ENCODE measurements at regions not wholly inside any gene's neighbourhood (a gene's known extent, or its start where the extent isn't known, plus 50 kb on each side); places are given as distances from the start of the nearest gene placed in this dataset.

DNA sequence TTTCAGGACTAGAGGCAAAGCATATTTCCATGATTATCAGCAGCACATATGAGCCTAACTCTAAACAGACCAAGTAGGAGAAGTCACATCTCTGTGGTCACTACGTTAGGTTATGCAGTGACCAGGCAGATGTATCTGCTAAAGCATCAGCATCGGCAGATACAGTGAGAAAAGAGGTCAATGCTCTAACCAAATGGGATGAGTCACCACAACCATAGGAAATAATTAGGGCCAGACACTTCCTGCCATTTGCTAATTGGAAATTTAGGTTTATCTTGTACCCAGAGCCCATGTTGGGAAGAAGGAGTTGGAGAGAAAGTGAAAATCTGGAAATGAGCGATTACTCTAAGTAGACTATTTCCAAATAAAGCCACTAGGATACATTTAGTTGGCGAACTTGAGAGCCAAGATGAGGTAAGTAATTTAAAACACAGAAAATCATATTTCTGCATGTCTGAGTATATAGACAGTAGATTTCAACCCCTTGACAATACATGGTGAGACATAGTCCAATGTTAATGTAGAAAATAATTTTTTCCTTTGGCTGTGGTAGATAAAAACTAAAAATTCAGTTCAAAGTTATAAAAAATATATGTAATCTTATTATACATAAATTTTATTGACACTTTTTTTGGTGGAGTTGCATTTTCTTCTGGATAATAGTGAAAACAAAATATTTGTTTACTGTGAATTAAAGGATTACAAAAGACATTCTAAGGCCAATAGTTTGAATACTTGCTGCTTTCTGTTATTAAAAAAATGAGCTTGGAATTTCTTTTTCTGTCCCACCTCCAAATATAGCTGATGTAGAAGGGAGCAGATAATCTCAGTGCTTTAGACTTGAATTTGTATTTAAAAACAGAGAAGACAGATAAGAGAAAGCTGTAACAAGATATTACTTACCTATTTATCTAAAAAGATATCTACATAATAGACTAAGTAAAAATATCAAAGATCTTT lies 104.4 kb upstream of the CSNK1A1L start:
- no peak overlapping the region for H3K4me3 ChIP-seq
- no peaks in the 10 kb centered on the region for H3K36me3 ChIP-seq
- H3K9me3 ChIP-seq: no peaks in the 10 kb centered on the region
- TF ChIP-seq, protein P1, sequence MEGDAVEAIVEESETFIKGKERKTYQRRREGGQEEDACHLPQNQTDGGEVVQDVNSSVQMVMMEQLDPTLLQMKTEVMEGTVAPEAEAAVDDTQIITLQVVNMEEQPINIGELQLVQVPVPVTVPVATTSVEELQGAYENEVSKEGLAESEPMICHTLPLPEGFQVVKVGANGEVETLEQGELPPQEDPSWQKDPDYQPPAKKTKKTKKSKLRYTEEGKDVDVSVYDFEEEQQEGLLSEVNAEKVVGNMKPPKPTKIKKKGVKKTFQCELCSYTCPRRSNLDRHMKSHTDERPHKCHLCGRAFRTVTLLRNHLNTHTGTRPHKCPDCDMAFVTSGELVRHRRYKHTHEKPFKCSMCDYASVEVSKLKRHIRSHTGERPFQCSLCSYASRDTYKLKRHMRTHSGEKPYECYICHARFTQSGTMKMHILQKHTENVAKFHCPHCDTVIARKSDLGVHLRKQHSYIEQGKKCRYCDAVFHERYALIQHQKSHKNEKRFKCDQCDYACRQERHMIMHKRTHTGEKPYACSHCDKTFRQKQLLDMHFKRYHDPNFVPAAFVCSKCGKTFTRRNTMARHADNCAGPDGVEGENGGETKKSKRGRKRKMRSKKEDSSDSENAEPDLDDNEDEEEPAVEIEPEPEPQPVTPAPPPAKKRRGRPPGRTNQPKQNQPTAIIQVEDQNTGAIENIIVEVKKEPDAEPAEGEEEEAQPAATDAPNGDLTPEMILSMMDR (IDR thresholded peaks at IDR 0.05): no peak
- H3K4me1 ChIP-seq: no peaks in the 10 kb centered on the region
- H3K27ac ChIP-seq: no peak overlapping the region
- DNase-seq (ENCODE audit: low spot score): no peak
- H3K27me3 ChIP-seq: no peaks in the 10 kb centered on the region

DNA sequence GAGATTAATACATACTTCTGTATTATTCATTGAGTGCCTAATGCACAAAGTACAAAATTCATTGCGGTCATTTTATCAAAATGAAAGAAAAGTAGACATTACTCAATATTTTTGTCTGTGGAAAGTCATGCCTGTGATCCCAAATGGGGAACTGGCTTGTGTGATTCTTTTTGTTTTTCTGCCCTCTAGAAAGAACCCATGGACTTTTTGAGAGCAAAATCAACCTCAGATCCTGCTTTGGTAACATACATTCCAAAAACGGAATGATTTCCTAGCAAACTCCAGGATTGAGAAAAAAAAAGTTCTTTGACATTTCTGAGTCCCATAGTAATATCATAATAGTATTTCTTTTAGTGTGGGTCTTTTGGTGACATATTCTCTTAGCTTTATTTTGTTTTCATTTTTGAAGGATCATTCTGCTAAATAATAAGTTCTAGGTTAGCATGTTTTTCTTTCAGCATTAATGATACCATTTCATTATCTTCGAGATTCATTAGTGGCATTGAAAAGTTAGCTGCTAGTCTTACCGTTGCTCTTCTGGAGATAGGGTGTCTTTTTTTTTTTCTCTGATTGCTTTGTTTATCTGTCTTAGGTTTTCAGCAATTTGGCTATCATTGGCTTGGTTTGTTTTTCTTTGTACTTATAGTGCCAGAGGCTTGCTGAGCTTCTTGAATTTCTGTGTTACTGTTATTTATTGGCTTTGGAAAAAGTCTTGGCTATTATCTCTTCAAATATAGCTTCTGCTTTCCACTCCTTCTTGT lies 102.4 kb upstream of the CSNK1A1L start:
- H3K9me3 ChIP-seq: no peaks in the 10 kb centered on the region
- H3K4me3 ChIP-seq: no peak overlapping the region
- TF ChIP-seq, protein P1 (IDR thresholded peaks at IDR 0.05): no peak
- no peaks in the 10 kb centered on the region for H3K36me3 ChIP-seq
- H3K4me1 ChIP-seq: no peaks in the 10 kb centered on the region
- no peaks in the 10 kb centered on the region for H3K27me3 ChIP-seq
- no peak for DNase-seq (ENCODE audit: low spot score)
- H3K27ac ChIP-seq: peak overlapping the region; percentile 22 to 27

DNA sequence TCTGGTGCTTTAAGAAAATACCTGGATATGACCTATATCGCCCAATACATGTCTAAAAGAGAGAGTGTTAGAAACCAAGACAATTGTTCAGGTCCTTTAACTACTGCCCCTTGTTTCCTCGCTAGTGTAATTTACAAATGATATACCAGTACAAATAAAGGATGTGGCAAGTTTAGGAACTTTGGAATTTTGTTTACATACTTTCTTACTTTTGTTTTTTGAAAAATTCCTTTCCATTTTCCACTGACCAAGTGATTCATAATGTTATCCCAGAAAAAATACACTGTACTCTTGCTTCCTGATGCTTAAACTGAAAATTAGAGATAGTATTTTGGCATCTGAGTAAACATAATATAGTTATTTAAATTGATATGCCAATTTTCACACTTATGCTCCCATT lies 96.8 kb upstream of the CSNK1A1L start:
- Histone ChIP-seq H3K27me3 (no peaks in the 10 kb centered on the region), H3K4me3 (no peak overlapping the region), H3K4me1 (no peaks in the 10 kb centered on the region), H3K36me3 (no peaks in the 10 kb centered on the region), H3K27ac (no peak overlapping the region), H3K9me3 (no peaks in the 10 kb centered on the region)
- no peak for DNase-seq (ENCODE audit: low spot score)
- TF ChIP-seq, protein P1 (IDR thresholded peaks at IDR 0.05): no peak

DNA sequence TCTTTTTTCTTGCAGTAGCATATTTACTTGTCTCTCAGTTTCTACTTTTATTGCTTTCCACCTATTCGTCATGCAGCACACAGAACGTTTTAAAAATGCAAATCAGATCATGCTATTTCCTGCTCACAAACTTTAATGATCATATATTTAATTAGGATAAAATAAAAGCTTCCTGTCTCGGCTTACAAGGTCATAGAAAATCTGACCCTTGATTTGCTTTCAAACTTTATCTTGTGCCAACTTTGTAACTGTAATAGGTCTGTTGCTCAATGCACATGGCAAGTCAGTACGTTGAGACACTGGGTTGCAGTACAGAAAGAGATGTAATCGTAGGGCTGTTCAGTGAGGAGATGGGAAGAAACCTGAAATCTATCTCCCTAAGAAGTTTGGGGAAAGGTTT lies 95.6 kb upstream of the CSNK1A1L start:
- no peaks in the 10 kb centered on the region for H3K4me1 ChIP-seq
- TF ChIP-seq, protein P1 (IDR thresholded peaks at IDR 0.05): no peak
- no peak overlapping the region for H3K4me3 ChIP-seq
- no peaks in the 10 kb centered on the region for H3K27me3 ChIP-seq
- H3K27ac ChIP-seq: no peak overlapping the region
- no peaks in the 10 kb centered on the region for H3K36me3 ChIP-seq
- H3K9me3 ChIP-seq: no peaks in the 10 kb centered on the region
- DNase-seq (ENCODE audit: low spot score): no peak

DNA sequence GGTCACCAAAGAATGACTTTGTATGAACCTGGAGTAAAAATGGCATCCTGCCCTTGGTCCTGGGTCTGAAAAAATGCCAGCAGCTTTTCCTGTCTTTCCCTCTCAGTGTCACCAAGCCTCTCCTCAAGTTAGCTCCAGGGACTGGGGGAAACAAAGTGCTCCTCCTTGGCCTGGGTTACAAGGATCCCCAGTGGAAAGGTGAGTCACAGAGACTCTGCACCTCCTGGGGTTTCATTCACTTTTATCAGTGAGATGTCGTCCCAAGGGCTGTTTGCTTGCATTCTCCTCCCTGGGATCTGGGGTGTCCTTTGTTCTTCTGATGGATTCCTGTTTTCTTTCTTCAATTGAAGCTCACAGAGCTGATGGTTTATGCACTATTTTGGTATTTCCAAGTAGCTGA lies 93.2 kb upstream of the CSNK1A1L start:
- DNase-seq (ENCODE audit: low spot score): no peak
- no peak overlapping the region for H3K27ac ChIP-seq
- H3K9me3 ChIP-seq: no peaks in the 10 kb centered on the region
- no peaks in the 10 kb centered on the region for H3K4me1 ChIP-seq
- no peaks in the 10 kb centered on the region for H3K27me3 ChIP-seq
- H3K4me3 ChIP-seq: no peak overlapping the region
- TF ChIP-seq, protein P1 (IDR thresholded peaks at IDR 0.05): no peak
- no peaks in the 10 kb centered on the region for H3K36me3 ChIP-seq

Measured in right atrium auricular region (tissue), 2 donors.